ENCODE measurements at regions not wholly inside any gene's neighbourhood (a gene's known extent, or its start where the extent isn't known, plus 50 kb on each side); places are given as distances from the start of the nearest gene placed in this dataset.

DNA sequence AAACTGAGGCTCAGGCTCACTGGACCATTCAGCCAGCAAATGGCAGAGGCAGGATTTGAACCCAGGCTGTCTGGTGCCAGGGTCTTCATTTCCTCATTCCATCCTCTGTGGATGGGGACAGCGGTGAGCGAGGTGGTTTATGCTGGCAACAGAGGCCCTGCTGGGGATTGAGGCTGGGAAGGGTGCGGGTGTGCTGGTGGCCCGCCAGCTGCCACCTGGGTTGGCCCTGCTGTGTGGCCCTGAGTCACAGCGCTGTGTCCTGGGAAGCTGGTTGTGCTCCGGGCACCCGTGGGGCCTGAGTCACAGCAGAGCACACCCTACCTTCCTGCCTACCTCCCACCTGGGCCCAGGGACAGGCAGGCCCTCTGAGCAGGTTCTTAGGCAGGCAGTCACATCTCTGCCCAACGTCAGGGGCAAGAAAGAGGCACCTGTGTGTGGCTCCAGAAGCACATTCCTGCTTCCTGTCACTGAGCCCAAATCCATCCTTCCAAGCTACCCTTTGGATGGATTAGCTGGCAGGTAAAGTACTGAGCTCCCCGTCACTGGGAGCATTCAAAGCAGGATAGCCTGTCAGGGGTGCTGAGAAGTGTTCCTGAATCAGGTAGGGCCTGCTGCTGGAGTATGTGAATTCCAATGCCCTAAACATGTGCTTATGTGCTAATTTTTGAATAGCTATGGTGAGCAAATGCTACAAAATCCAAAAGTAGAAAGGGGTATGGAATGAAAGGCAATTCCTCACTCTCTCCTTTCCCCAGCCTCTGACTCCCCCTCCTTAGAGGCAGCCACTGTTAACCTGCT, 53.9 kb downstream of the CEBPB start:
- Histone ChIP-seq H3K4ac (ENCODE audit: low read length) (peak overlapping the region; percentile 39), H2BK120ac (ENCODE audit: low read depth, low read length) (no peak overlapping the region), H3K23ac (ENCODE audit: low read depth, low read length, poor library complexity) (peak overlapping the region; percentile 14), H4K91ac (ENCODE audit: low read depth, low read length, poor library complexity) (no peak overlapping the region), H2BK12ac (ENCODE audit: low read length) (no peak overlapping the region), H3K4me3 (ENCODE audit: low read length in 2 of 2) (peak overlapping the region in 1 of 2 donors; percentile 4), H3K27me3 (ENCODE audit: control insufficient read depth in 3 of 3, insufficient read depth in 3 of 3, low read depth in 1 of 3, low read length in 3 of 3) (peaks cover 0 to 11% (median 0%) of the 10 kb centered on the region in 3 experiments), H3K18ac (ENCODE audit: low read length) (peak overlapping the region; percentile 41), H3K36me3 (replicated peaks in 1 of 2; ENCODE audit: control insufficient read depth in 2 of 2, insufficient read depth in 2 of 2, low read length in 2 of 2) (no peaks in the 10 kb centered on the region), H2BK15ac (ENCODE audit: low read length) (peak overlapping the region; percentile 81), H2AK5ac (ENCODE audit: low read depth, low read length) (peak overlapping the region; percentile 81), H3K27ac (replicated peaks; ENCODE audit: low read length) (no peak overlapping the region), H2BK5ac (ENCODE audit: low read length) (no peak overlapping the region), H3K14ac (ENCODE audit: low read length) (peak overlapping the region; percentile 42), H3K9ac (ENCODE audit: low read depth, low read length, poor library complexity) (no peak overlapping the region), H3K79me1 (ENCODE audit: low read depth, low read length) (peaks cover 2% of the 10 kb centered on the region), H3K4me2 (ENCODE audit: insufficient read depth, low read length, poor library complexity, severe bottlenecking) (no peak overlapping the region), H4K8ac (ENCODE audit: low read depth, low read length) (no peak overlapping the region), H3K4me1 (ENCODE audit: control insufficient read depth in 2 of 2, insufficient read depth in 1 of 2, low read depth in 1 of 2, low read length in 2 of 2) (peaks cover 0 to 2% of the 10 kb centered on the region in 2 donors), H3K9me3 (replicated peaks in 1 of 2; ENCODE audit: control insufficient read depth in 2 of 2, insufficient read depth in 1 of 2, low read depth in 1 of 2, low read length in 2 of 2) (no peaks in the 10 kb centered on the region), H2AFZ (ENCODE audit: low read length) (no peak overlapping the region)
- WGBS, 2 donors (ENCODE audit: extremely low coverage in 2 of 2, insufficient read length in 2 of 2, insufficient replicate concordance in 1 of 2): no CpG with 5 or more reads among the region's 9 CpGs
- no peak for DNase-seq (ENCODE audit: low spot score)

DNA sequence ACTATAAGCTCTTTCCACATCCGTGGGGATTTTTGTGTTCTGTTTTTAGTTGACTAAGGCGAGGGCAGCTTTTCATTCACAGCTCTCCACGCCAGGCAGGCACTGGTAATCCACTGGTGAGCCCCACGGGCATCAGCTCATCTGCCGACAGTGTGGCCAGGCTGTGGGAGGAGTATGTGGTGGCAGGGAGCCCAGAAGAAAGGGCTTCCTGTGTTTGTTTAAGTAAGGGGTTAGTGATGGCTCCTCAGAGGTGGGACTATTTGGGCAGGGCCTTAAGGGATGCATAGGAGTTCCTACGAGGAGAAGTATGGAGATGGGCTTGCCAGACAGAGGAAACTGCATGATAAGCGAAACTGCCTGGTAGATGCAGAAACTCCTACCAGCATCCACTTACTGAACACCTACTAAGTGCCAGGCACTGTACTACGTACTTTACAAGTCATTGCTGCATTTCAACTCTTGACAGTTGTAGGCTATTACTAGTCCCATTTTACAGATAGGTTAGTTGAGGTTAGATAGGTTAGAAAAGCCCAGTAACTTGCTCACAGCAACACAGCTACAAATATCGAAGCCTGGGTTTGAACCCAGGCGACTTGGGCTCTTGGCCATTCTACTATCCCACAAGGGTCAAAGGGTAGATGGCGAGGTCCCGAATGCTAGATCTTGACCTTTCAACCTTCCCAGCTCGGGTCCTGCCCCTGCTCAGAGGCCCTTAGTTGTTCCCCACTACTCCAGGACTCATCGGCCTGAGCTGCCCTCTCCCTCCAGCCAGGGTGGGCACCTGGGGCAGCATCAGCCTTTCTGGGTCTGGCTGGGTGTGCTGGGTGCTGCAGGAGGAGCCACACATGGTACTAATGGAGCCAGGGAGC, 55.1 kb downstream of the CEBPB start:
- Histone ChIP-seq H3K14ac (ENCODE audit: low read length) (no peak overlapping the region), H3K27me3 (ENCODE audit: control insufficient read depth in 3 of 3, insufficient read depth in 3 of 3, low read depth in 1 of 3, low read length in 3 of 3) (peaks cover 0 to 11% (median 0%) of the 10 kb centered on the region in 3 experiments), H4K91ac (ENCODE audit: low read depth, low read length, poor library complexity) (no peak overlapping the region), H2BK5ac (ENCODE audit: low read length) (no peak overlapping the region), H2AFZ (ENCODE audit: low read length) (no peak overlapping the region), H3K18ac (ENCODE audit: low read length) (peak overlapping the region; percentile 48), H3K23ac (ENCODE audit: low read depth, low read length, poor library complexity) (peak overlapping the region; percentile 49), H2BK12ac (ENCODE audit: low read length) (no peak overlapping the region), H3K36me3 (replicated peaks in 1 of 2; ENCODE audit: control insufficient read depth in 2 of 2, insufficient read depth in 2 of 2, low read length in 2 of 2) (no peaks in the 10 kb centered on the region), H4K8ac (ENCODE audit: low read depth, low read length) (no peak overlapping the region), H3K4me1 (ENCODE audit: control insufficient read depth in 2 of 2, insufficient read depth in 1 of 2, low read depth in 1 of 2, low read length in 2 of 2) (peaks cover 0 to 2% of the 10 kb centered on the region in 2 donors), H3K4me3 (ENCODE audit: low read length in 2 of 2) (peak overlapping the region in 1 of 2 donors; percentile 33), H2AK5ac (ENCODE audit: low read depth, low read length) (peak overlapping the region; percentile 78), H3K27ac (replicated peaks; ENCODE audit: low read length) (no peak overlapping the region), H3K79me1 (ENCODE audit: low read depth, low read length) (peaks cover 2% of the 10 kb centered on the region), H2BK15ac (ENCODE audit: low read length) (no peak overlapping the region), H2BK120ac (ENCODE audit: low read depth, low read length) (no peak overlapping the region), H3K4me2 (ENCODE audit: insufficient read depth, low read length, poor library complexity, severe bottlenecking) (no peak overlapping the region), H3K4ac (ENCODE audit: low read length) (no peak overlapping the region), H3K9ac (ENCODE audit: low read depth, low read length, poor library complexity) (no peak overlapping the region), H3K9me3 (replicated peaks in 1 of 2; ENCODE audit: control insufficient read depth in 2 of 2, insufficient read depth in 1 of 2, low read depth in 1 of 2, low read length in 2 of 2) (no peaks in the 10 kb centered on the region)
- DNase-seq (ENCODE audit: low spot score): no peak
- WGBS, 2 donors (ENCODE audit: extremely low coverage in 2 of 2, insufficient read length in 2 of 2, insufficient replicate concordance in 1 of 2): no CpG with 5 or more reads among the region's 14 CpGs

GRCh38 chr20:50246367-50247195, 56.0 kb downstream of the CEBPB start:
- H3K27ac ChIP-seq (replicated peaks; ENCODE audit: low read length): no peak overlapping the region
- peaks cover 0 to 2% of the 10 kb centered on the region in 2 donors for H3K4me1 ChIP-seq (ENCODE audit: control insufficient read depth in 2 of 2, insufficient read depth in 1 of 2, low read depth in 1 of 2, low read length in 2 of 2)
- H4K91ac ChIP-seq (ENCODE audit: low read depth, low read length, poor library complexity): no peak overlapping the region
- H2BK120ac ChIP-seq (ENCODE audit: low read depth, low read length): peak overlapping the region; percentile 57
- no peaks in the 10 kb centered on the region for H3K36me3 ChIP-seq (replicated peaks in 1 of 2; ENCODE audit: control insufficient read depth in 2 of 2, insufficient read depth in 2 of 2, low read length in 2 of 2)
- no peak overlapping the region for H3K9ac ChIP-seq (ENCODE audit: low read depth, low read length, poor library complexity)
- H3K79me1 ChIP-seq (ENCODE audit: low read depth, low read length): peaks cover 2% of the 10 kb centered on the region
- no CpG with 5 or more reads among the region's 17 CpGs for WGBS, 2 donors (ENCODE audit: extremely low coverage in 2 of 2, insufficient read length in 2 of 2, insufficient replicate concordance in 1 of 2)
- no peak overlapping the region for H3K4me2 ChIP-seq (ENCODE audit: insufficient read depth, low read length, poor library complexity, severe bottlenecking)
- peak overlapping the region; percentile 49 for H3K23ac ChIP-seq (ENCODE audit: low read depth, low read length, poor library complexity)
- H2BK12ac ChIP-seq (ENCODE audit: low read length): no peak overlapping the region
- no peaks in the 10 kb centered on the region for H3K9me3 ChIP-seq (replicated peaks in 1 of 2; ENCODE audit: control insufficient read depth in 2 of 2, insufficient read depth in 1 of 2, low read depth in 1 of 2, low read length in 2 of 2)
- no peak for DNase-seq (ENCODE audit: low spot score)
- H2AFZ ChIP-seq (ENCODE audit: low read length): no peak overlapping the region
- peaks cover 0 to 11% (median 0%) of the 10 kb centered on the region in 3 experiments for H3K27me3 ChIP-seq (ENCODE audit: control insufficient read depth in 3 of 3, insufficient read depth in 3 of 3, low read depth in 1 of 3, low read length in 3 of 3)
- no peak overlapping the region for H3K4ac ChIP-seq (ENCODE audit: low read length)
- H3K18ac ChIP-seq (ENCODE audit: low read length): peak overlapping the region; percentile 46
- no peak overlapping the region for H3K14ac ChIP-seq (ENCODE audit: low read length)
- no peak overlapping the region for H3K4me3 ChIP-seq (ENCODE audit: low read length in 2 of 2)
- H2BK15ac ChIP-seq (ENCODE audit: low read length): peak overlapping the region; percentile 37
- no peak overlapping the region for H2BK5ac ChIP-seq (ENCODE audit: low read length)
- peak overlapping the region; percentile 29 for H2AK5ac ChIP-seq (ENCODE audit: low read depth, low read length)
- no peak overlapping the region for H4K8ac ChIP-seq (ENCODE audit: low read depth, low read length)

All from neuronal stem cell (in vitro differentiated cells).